ENCODE measurements at regions not wholly inside any gene's neighbourhood (a gene's known extent, or its start where the extent isn't known, plus 50 kb on each side); places are given as distances from the start of the nearest gene placed in this dataset.
"Not testable (repeated sequence)": the region's sequence is repeated elsewhere in the genome, so short reads cannot be mapped to it uniquely, and the experiment has no call there.

DNA sequence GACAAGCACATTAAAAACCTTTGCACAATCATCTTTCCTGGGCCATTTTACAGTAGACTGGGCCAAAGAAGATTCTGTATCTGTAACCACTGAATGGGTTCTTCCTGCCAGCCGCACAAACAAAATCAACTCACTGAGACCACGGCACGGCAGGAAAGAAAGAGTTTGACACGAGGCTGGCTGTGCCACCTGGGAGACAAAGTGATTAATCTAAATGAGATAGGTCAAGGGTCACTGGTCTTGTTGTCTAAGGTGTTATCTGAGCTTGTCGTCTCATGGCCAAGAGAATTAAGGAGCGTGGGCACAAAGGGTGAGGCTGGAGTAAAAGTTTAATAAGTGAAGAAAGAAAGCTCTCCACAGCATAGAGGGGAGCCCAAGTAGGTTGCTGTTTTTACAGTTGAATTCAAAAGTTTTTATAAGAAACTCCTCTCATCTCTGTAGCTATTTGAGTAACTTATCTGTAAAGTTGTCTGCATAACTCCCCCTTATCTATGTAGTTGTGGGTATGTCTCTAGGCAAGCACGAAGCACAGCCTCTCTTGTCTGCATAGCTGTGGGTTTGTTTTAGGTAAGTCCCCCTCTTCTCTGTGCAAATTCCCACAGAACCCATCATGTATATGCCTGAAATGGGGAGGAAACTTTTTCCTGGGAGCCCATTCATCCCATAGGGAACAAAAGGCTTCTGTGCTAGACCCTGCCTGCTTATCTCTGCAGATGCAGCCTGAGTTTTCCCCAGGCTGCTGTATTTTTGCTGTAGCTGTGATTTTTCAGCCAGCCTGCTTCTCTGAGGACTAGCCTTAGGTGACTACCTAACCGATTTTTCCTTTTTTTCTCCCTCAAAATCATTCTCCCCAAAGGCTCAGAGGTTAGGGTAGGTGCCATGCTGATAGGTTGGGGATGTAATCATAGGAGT, 1314.6 kb upstream of the TMEM132C start:
- no peak for DNase-seq

DNA sequence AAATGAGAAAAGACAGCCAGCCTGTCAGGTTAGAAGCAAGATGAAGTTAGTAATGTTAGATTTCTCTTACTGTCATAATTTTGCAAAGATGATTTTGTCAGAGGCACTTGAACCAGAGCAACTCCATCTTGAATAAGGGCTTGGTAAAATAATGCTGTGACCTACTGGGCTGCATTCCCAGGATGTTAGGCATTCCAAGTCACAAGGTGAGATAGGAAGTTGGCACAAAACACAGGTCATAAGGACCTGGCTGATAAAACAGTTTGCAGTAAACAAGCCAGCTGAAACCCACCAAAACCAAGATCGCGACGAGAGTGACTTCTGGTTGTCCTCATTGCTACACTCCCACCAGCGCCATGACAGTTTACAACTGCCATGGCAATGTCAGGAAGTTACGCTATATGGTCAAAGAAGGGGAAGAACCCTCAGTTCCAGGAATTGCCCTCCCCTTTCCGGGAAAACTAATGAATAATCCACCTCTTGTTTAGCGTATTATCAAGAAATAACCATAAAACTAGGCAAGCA, 1313.5 kb upstream of the TMEM132C start:
- DNase-seq: no peak

DNA sequence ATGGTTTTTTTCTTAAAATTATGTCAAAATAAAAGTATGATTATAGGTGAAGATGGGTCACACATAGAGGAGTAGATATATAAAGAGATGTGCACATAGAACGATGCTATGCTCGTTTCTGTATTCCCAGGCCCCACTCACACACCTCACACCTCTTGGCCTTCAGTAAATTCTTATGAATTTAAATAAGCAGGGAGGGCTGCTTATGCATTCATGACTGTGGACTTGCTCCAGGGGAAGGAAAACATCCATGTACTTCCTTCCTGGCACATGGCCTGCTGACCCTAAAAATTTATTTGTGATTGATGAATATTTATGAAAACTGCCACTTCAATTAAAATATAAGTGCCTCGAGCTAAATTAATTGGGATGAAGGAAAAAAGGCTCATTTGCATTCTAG, 1306.7 kb upstream of the TMEM132C start:
- no peak for DNase-seq

DNA sequence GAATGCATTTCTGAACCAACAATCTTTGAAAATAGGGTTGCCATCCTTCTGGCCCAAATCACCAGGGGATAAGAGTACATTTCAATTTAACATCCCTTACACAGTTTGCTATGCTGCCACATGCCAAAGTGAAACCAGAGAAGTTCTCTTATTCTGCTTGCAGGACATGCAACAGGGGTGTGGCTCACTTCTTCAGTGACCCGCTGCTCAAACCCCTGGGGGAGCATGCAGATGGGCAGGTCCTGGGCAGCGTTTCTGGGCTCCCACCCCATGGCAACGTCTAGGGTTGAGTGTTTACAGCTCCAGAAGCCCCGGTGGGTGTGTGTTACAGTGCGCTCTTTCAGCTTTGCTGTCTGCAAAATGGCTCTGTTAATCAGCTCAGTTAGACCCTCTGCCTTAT, 1306.3 kb upstream of the TMEM132C start:
- no peak for DNase-seq

DNA sequence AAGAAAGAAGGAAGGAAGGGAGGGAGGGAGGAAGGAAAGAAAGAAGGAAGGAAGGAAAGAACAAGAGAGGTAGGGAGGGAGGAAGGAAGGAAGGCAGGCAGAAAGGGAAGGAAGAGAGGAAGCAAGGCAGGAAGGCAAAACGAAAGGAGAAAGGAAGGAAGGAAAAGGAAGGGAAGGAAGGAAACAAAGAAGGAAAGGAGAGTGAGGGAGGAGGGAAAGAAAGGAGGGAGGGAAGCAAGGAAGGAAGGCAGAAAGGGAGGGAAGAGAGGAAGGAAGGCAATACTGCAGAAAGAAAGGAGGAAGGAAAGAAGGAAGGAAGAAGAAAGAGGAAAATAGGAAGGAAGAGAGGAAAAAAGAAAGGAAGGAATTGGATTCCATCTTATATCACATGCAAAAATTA, 1303.1 kb upstream of the TMEM132C start:
- no peak for DNase-seq

DNA sequence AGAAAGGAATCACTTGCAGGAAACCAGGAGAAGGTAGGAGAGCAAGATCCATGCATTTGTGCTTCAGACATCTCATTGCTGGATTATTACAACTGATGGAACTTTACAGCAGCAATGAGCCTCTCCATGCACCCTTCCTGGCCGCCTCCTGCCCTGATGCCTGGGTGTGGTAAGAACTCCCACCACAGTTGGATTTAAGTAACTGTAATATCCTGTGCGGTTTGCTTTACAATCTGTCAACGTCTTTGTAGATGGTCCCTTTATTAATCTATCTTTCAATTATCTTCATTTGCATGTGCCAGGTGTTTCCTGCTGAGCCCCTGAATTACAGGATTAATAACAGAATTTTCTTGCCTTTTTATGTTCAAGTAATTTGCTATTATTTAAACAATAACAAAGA, 1300.5 kb upstream of the TMEM132C start:
- DNase-seq: no peak

DNA sequence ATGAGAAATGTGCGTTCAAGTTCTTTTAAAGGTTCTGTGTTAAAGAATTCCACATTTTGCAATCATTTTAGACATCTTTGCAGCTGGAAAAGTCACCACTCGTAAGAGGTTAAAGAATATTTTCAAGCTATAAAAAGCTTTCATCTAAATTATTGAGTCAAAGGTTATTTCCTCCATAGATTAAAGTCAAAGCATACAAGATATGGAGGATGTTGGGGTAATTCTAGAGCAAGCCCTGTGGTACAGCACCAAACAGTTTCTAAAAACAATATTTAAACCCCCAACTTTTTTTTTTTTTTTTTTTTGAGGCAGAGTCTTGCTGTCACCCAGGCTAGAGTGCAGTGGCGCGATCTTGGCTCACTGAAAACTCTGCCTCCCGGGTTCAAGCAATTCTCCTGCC, 1299.8 kb upstream of the TMEM132C start:
- DNase-seq: no peak

DNA sequence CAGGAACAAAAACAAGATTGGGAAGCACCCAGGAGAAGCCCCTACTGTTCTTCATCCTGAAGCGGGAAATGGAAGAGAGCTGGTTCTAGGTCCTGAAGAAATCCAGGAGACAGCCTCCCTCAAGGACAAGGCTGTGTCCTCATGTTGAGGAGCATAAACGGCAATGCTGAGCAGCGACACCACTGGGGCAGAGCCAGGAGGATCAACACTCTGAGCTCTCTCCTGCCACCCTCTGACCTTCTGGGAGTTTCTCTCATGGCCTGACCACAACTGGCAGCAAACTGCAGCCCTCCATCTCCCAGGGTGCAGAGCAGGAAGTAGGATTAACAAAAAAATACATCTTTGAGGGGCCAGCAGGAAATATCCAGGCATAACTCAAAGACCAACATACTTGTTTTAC, 1292.2 kb upstream of the TMEM132C start:
- DNase-seq: no peak

DNA sequence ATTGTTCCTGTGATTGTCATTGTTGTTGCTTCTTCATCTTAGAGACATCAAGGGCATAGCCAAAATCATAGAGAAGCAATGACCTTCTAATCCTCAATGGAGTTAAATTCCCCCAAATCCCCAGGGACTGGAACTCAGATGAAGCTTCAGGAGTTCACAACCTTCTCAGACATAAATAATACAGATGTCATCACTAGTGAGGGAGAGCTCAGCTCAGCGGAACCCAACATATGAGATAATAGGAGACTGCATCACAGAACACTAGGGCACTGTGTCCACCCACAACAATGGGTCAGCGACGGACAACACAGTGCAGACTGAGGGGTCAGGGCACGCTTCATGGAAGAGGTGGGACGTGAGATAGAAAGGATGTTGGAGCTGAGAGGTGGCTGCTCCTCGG, 1290.4 kb upstream of the TMEM132C start:
- DNase-seq: no peak

DNA sequence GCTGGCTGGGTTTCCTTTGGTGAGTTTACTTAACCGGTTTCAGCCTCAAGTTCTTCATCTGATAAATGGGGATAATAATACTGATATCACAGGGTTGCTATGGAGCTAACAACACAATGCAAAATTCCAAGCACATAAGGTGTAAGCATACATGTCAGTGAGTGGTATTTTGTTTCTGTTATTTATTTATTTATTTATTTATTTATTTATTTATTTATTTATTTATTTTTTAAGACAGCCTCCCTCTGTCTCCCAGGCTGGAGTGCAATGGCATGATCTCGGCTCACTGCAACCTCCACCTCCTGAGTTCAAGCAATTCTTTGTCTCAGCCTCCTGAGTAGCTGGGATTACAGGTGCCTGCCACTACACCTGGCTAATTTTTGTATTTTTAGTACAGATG, 1287.4 kb upstream of the TMEM132C start:
- DNase-seq: not testable (repeated sequence)

DNA sequence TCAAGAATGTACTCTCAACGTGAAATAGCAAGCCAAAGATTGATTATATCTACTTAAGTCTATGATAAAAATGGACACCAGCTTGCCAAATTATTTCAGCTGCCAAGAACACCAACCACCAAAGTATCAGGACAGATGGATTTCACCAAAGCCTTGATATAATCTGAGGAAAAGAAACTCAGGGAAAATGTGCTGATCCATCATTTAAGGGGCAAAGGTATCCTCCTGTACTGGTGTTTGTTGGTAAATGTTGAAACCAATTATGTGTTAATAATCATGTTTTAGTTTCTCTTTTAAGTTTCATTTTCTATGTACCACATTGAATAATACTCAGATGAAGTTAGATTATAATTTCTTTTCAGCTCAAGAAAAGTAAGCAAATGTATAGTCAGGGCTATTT, 1284.3 kb upstream of the TMEM132C start:
- DNase-seq: no peak

DNA sequence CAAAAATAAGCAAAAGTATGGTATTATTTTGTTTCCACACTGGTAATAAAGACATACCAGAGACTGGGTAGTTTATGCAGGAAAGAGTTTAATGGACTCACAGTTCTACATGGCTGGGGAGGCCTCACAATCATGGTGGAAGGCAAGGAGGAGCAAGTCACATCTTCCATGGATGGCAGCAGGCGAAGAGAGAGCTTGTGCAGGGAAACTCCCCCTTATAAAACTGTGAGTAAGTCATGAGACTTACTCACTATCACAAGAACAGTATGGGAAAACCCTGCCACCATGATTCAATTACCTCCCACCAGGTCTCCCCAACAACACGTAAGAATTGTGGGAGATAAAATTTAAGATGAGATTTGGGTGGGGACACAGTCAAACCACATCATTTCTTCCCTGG, 1283.2 kb upstream of the TMEM132C start:
- not testable (repeated sequence) for DNase-seq

DNA sequence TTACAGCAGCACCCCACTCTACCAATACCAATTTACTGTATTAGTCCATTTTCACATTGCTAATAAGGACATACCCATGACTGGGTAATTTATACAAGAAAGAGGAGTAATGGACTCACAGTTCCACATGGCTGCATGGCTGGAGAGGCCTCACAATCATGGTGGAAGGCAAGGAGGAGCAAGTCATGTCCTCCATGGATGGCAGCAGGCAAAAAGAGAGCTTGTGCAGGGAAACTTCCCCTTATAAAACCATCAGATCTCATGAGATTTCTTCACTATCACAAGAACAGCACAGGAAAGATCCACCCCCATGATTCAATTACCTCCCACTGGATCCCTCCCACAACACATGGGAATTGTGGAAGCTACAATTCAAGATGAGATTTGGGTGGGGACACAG, 1281.3 kb upstream of the TMEM132C start:
- not testable (repeated sequence) for DNase-seq

DNA sequence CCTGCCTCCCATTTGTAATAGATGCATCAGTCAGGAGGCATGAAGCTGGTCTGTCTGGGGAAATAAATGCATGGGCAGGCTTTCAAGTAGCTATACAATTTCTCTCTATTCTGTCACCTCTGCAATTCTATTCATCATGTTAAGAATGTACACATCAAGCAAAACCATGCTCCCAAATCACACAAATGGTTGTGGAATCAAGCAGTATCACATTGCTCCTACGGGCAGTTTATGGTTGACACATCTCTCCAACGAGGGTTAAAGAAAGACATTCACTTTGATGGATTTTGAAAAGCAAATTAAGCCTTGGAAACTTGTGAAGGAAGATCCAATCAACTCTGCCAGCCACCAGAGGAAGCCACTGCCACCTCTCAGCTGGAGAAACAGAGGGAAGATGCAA, 1277.4 kb upstream of the TMEM132C start:
- no peak for DNase-seq

DNA sequence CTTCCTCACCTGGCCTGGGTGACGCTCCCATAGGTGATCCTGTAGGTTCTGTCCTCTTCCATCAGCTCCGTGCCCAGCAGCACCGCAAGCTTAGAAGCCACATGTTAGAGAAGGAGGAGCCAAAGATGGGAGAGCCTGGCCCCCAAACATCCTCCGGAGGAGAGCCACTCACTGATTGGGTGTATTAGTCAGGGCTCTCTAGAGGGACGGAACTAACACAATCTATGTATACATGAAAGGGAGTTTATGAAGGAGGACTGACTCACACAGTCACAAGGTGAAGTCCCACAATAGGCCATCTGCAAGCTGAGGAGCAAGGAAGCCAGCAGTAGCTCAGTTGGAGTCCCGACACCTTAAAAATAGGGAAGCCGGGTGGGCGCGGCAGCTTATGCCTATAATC, 1273.1 kb upstream of the TMEM132C start:
- no peak for DNase-seq

DNA sequence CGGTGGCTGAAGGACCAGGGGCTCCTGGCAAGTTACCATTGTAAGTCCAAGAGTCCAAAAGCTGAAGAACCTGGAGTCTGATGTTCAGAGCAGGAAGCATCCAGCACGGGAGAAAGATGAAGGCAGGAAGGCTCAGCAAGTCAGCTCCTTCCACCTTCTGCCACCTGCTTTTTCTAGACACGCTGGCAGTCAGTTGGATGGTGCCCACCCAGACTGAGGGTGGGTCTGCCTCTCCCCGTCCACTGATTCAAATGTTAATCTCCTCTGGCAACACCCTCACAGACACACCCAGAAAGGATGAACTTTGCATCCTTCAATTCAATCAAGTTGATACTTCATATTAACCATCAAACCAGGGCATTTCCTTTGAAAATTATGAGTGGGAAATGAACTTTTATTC, 1272.4 kb upstream of the TMEM132C start:
- no peak for DNase-seq

DNA sequence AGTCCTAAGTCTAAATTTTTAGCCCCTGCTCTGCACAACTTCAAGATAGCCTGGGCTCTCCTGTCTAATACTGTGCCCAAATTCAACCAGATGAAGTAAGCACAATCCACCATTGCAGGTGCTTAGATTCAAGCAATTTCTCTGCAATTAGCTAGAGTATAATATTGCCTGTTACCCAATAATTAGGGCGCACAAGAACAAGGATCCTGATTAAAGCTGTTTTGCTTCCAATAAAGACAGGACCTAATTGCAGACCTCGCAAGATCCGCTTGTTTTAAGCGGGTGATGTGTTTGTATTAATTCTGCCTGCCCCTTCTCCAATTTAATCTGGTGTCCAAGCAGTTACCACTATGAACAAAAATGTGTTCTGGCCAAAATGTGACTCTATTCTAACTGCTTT, 1268.9 kb upstream of the TMEM132C start:
- DNase-seq: no peak

DNA sequence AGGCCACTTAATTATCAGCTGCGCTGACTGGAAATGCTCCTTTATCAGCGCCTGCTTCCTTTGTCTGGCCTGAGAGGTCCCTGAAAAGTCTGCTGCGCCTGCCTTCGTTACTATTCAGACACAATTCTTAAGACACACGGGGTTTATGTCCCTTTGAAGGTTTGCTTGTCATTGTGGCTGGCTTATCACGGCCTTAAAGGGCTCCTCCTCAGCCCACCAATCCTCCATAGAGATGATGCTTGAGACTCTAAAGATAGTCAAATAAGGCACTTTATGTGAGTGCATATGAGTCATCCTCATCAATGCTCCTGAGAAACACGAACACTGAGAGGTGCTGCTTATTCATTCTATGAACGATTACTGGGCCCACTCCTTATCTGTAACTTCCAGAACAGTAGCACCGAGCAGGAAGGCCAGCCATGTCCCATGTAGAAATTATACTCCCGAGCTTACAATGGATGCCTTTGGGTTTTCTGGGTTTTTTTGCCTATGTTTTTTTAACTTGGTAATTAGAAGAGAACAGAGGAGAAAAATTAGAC, 1268.2 kb upstream of the TMEM132C start:
- DNase-seq: no peak

DNA sequence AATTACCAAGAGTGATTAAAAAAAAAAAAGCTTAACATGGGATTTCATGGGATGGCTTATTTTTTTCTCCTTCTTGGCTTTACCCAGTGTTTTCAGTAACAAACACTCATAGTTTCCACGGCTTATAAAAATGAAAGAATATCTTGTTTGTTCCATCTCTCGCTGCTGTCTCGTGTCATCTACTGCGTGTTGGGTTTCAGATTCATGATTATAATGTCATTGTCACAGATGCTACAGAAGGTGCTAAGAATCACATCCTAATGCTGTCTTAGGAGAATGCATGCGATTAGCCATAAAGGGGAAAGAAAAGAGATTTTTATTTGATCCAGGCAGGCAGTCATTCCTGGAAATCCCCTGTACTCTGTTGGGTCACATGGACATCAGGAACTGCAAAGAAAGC, 1267.6 kb upstream of the TMEM132C start:
- no peak for DNase-seq

DNA sequence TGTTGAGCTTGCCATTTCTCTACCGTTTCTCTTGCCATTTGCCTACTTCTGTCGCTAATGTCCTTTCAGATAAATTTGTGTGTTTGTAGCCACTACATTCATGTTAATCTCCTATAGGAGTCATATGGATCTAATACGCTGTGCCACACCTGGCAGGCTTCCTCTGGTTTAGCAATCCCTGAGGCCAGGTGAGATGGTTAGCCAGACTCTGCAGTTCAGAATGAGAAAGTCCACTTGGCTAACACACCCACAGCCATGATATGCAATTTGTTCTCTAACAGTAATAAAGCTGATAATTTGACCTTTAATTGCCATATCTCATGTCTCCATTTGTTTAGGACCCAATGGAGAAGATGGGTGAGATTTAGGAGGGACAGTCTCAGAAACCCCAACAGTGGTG, 1261.6 kb upstream of the TMEM132C start:
- no peak for DNase-seq

DNA sequence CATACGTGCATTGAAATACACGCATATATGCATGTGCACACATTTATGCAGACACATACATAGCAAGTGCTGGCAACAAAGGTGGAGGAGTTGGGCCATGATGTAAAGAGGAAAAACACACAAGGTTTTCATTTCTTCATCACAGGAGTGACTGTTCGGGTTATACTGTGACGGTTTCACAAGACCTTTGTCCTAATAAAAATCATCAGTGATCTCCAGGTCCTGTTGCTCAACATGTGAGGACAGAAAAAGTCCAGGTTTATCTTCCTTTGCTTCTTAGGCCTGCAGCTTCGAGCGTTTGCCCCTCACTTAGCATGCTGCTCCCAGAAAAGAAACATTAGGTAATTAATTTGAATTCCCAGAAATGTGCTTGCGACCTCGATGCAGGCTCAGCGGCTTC, 1260.0 kb upstream of the TMEM132C start:
- DNase-seq: no peak

DNA sequence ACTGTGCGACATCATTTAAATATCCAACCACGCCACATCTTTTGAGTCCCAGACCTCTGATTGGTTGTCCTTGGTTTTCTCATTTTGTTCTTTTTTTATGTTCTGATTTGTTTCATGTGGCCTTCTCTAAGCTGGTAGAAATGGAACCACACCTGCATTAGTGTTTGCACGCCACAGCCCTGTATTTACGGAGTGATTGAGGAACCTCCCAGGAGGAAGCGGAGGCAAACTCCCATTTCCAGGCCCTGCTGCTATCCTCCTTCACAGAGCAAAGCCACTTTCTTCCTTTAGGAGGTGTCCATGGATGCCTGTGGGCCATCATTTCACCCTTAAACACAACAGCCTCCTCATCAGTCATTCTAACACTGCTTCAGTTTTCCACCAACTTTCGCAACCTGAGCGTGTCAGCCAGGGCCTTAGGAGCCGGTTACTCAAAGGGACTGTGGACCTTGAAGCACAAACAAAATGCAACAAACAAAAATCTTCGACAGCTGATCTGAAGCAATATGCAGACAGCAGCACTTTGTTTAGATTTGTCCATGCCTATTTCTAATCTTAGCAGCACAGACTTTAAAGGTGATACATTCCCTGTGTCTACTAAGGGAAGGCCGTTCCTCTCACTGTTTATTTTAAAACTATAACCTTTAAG, 1258.1 kb upstream of the TMEM132C start:
- DNase-seq: no peak

DNA sequence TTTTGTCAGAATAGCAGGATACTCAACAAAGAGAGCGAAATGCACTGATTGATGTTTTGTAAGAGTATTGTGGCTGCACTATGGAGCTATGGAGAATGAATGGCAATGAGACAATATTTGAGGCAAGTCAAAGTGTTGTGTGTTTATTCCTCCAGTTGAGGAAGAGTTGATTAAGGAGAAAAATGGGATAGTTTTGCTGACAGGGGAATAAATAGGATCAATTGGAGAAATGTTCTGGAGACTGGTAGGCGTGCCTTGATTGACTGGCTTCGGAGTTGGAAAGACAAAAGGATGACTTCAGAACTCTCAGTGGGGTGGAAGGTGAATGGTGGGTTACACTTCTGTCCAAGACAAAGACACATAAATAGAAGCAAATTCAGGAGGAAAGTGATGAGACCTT, 1254.9 kb upstream of the TMEM132C start:
- no peak for DNase-seq

DNA sequence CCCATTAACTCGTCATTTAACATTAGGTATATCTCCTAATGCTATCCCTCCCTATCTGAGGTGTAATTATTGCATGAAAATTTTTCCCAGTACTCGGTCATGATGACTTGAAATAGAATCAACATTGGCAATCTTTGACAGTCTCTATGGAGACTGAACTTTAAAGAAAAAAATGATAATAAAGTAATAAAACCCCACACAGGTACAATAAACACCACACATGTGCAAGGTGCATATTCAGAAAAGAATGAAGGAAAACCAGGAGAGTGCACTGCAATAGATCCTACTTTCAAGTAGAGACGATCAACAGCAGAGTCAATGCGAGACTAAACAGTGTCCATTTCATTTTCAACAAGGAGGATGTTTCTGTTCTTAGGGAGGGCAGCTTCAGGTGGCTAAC, 1253.8 kb upstream of the TMEM132C start:
- DNase-seq: no peak

All from NCI-H1105 (cell line).